ENCODE measurements at regions not wholly inside any gene's neighbourhood (a gene's known extent, or its start where the extent isn't known, plus 50 kb on each side); places are given as distances from the start of the nearest gene placed in this dataset.

- DNase-seq (ENCODE audit: low read depth), result no peak
- no peak for TF ChIP-seq POLR2A (IDR thresholded peaks at IDR 0.05; ENCODE audit: extremely low read depth, insufficient read length)
- no peak for TF ChIP-seq MYC (IDR thresholded peaks at IDR 0.05; ENCODE audit: low read depth, low read length)
- no peak for TF ChIP-seq CTCF (IDR thresholded peaks at IDR 0.05; ENCODE audit: low read depth, low read length)
- no peak for TF ChIP-seq MAX (IDR thresholded peaks at IDR 0.05; ENCODE audit: low read depth, low read length)
- H3K4me3 ChIP-seq (ENCODE audit: low read depth, low read length), result no peak overlapping the region
These were observed 369.0 kb downstream of the PREX1 start for GRCh38 chr20:48458601-48459385.

- no peak for TF ChIP-seq MYC (IDR thresholded peaks at IDR 0.05; ENCODE audit: low read depth, low read length)
- no peak for TF ChIP-seq CTCF (IDR thresholded peaks at IDR 0.05; ENCODE audit: low read depth, low read length)
- TF ChIP-seq POLR2A (IDR thresholded peaks at IDR 0.05; ENCODE audit: extremely low read depth, insufficient read length), result no peak
- TF ChIP-seq MAX (IDR thresholded peaks at IDR 0.05; ENCODE audit: low read depth, low read length), result no peak
- no peak for DNase-seq (ENCODE audit: low read depth)
- no peak overlapping the region for H3K4me3 ChIP-seq (ENCODE audit: low read depth, low read length)
These were observed 369.8 kb downstream of the PREX1 start for GRCh38 chr20:48458003-48458377.

GRCh38 chr20:48457193-48458002, 370.4 kb downstream of the PREX1 start:
- no peak for DNase-seq (ENCODE audit: low read depth)
- TF ChIP-seq MAX (IDR thresholded peaks at IDR 0.05; ENCODE audit: low read depth, low read length) (no peak), CTCF (IDR thresholded peaks at IDR 0.05; ENCODE audit: low read depth, low read length) (no peak), POLR2A (IDR thresholded peaks at IDR 0.05; ENCODE audit: extremely low read depth, insufficient read length) (no peak), MYC (IDR thresholded peaks at IDR 0.05; ENCODE audit: low read depth, low read length) (no peak)
- H3K4me3 ChIP-seq (ENCODE audit: low read depth, low read length), result no peak overlapping the region

GRCh38 chr20:48456366-48457192, 371.2 kb downstream of the PREX1 start:
- no peak for DNase-seq (ENCODE audit: low read depth)
- no peak overlapping the region for H3K4me3 ChIP-seq (ENCODE audit: low read depth, low read length)
- TF ChIP-seq POLR2A (IDR thresholded peaks at IDR 0.05; ENCODE audit: extremely low read depth, insufficient read length) (no peak), CTCF (IDR thresholded peaks at IDR 0.05; ENCODE audit: low read depth, low read length) (no peak), MAX (IDR thresholded peaks at IDR 0.05; ENCODE audit: low read depth, low read length) (no peak)

- DNase-seq (ENCODE audit: low read depth), result no peak
- H3K4me3 ChIP-seq (ENCODE audit: low read depth, low read length), result no peak overlapping the region
- TF ChIP-seq POLR2A (IDR thresholded peaks at IDR 0.05; ENCODE audit: extremely low read depth, insufficient read length) (no peak), MYC (IDR thresholded peaks at IDR 0.05; ENCODE audit: low read depth, low read length) (no peak), MAX (IDR thresholded peaks at IDR 0.05; ENCODE audit: low read depth, low read length) (no peak), CTCF (IDR thresholded peaks at IDR 0.05; ENCODE audit: low read depth, low read length) (no peak)
These were observed 372.0 kb downstream of the PREX1 start for GRCh38 chr20:48455651-48456365.
